A549 (cell line): ENCODE measurements at regions not wholly inside any gene's neighbourhood (a gene's known extent, or its start where the extent isn't known, plus 50 kb on each side); places are given as distances from the start of the nearest gene placed in this dataset.

ENCODE experiments used
- ATAC-seq, 2 experiments: fragments of 200-7000 bp in 1 of 2; fragments of >200 bp in 1 of 2; cut with Nextera tagmentation in 1 of 2; cut with Tn5 transposase in 1 of 2; 3 replicates each; pipeline versions ENCODE4 v1.8.0 to v1.9.1; 2018 to 2020; ENCODE audit warnings: mild to moderate bottlenecking in 1 of 2, moderate library complexity in 1 of 2
- CTCF ChIA-PET: fragments of 300-600 bp; sonication (Branson Sonifier 250); formaldehyde crosslinking; extraction: SDS; loops from one replicate; lab custom pipeline; 2021; ENCODE audit warnings: antibody characterized with exemption, inconsistent platforms; lab: Yijun Ruan, JAX
- POLR2A ChIA-PET: fragments of 350-600 bp; formaldehyde crosslinking; extraction: SDS; loops from one replicate; lab custom pipeline; 2021; ENCODE audit warnings: antibody characterized with exemption, inconsistent platforms; lab: Yijun Ruan, JAX
- DNase-seq, 2 experiments: peaks; one replicate each; pipeline versions ENCODE4 v3.0.0 to v3.0.0-alpha.2; 2011 to 2016; ENCODE audit warnings: low read depth in 1 of 2, low spot score in 1 of 2
- FAIRE-seq: peaks from 2 replicates; lab custom pipeline; 2011; peaks lifted over from hg19 to GRCh38; lab: Jason Lieb, UNC
- H3K27ac ChIP-seq, 2 experiments: fragments of >200 bp; sonication (Bioruptor Twin); formaldehyde crosslinking; 3 replicates each; pipeline ENCODE4 v1.5.1; 2016 to 2017
- H3K4me1 ChIP-seq: fragments of >200 bp; sonication (Bioruptor Twin); formaldehyde crosslinking; 3 replicates; pipeline ENCODE4 v1.6.1; 2016
- H3K4me2 ChIP-seq: fragments of >200 bp; sonication (Bioruptor Twin); formaldehyde crosslinking; 3 replicates; pipeline ENCODE4 v1.6.1; 2016
- H3K4me3 ChIP-seq: fragments of >200 bp; sonication (Bioruptor Twin); formaldehyde crosslinking; 3 replicates; pipeline ENCODE4 v1.5.1; 2016
- H3K9me3 ChIP-seq: fragments of >200 bp; sonication (Bioruptor Twin); formaldehyde crosslinking; 3 replicates; pipeline ENCODE4 v1.6.1; 2016
- BHLHE40 ChIP-seq: IDR thresholded peaks from 2 replicates; pipeline ENCODE4 v1.6.1; 2012; ENCODE audit warnings: low read depth, low read length, inconsistent platforms
- CBX2 ChIP-seq: fragments of 200-600 bp; sonication (generic); IDR thresholded peaks from 2 replicates; pipeline ENCODE4 v1.6.1; 2016; ENCODE audit warnings: low read depth, mild to moderate bottlenecking, borderline replicate concordance
- CEBPB ChIP-seq, 2 experiments: fragments of >200 bp in 1 of 2; sonication (Bioruptor Twin) in 1 of 2; formaldehyde crosslinking in 1 of 2; IDR thresholded peaks; 2 replicates each; pipeline ENCODE4 v1.6.1; 2012 to 2016
- CHD4 ChIP-seq: fragments of 200-600 bp; sonication (generic); IDR thresholded peaks from 2 replicates; pipeline ENCODE4 v1.6.1; 2016; ENCODE audit warnings: antibody characterized with exemption, mild to moderate bottlenecking, borderline replicate concordance
- EHMT2 ChIP-seq: fragments of 200-600 bp; sonication (generic); IDR thresholded peaks from 2 replicates; pipeline ENCODE4 v1.6.1; 2016; ENCODE audit warnings: antibody characterized with exemption, low read depth, mild to moderate bottlenecking, moderate library complexity
- FOSL2 ChIP-seq, 2 experiments: fragments of 450-650 bp in 1 of 2; fragments of >200 bp in 1 of 2; sonication (Bioruptor Twin) in 1 of 2; formaldehyde crosslinking; IDR thresholded peaks; 2 replicates each; pipeline versions ENCODE4 v1.5.0 to v1.6.1; 2016 to 2020; ENCODE audit warnings: mild to moderate bottlenecking in 1 of 2, moderate library complexity in 1 of 2
- HOXB13 ChIP-seq: fragments of 250-450 bp; sonication (Bioruptor Pico); IDR thresholded peaks from 2 replicates; pipeline ENCODE4 v1.5.0; 2020; ENCODE audit warnings: low read depth, mild to moderate bottlenecking, moderate library complexity
- HOXB5 ChIP-seq: fragments of 250-450 bp; sonication (Bioruptor Pico); IDR thresholded peaks from 2 replicates; pipeline ENCODE4 v1.5.0; 2020; ENCODE audit warnings: mild to moderate bottlenecking, moderate library complexity
- MAFK ChIP-seq: fragments of 450-650 bp; IDR thresholded peaks from 2 replicates; pipeline ENCODE4 v1.6.1; 2014; ENCODE audit not compliant: partially characterized antibody
- MYC ChIP-seq: IDR thresholded peaks from 2 replicates; pipeline ENCODE4 v1.6.1; 2012; ENCODE audit warnings: mild to moderate bottlenecking, inconsistent platforms, low read length, improper control_type of control experiment, borderline replicate concordance
- POLR2A ChIP-seq: IDR thresholded peaks from 2 replicates; pipeline ENCODE4 v1.6.1; 2012; ENCODE audit warnings: mild to moderate bottlenecking, low read length
- POLR2AphosphoS2 ChIP-seq: conservative IDR thresholded peaks from 2 replicates; pipeline ENCODE4 v1.6.1; 2012; ENCODE audit warnings: low read length, improper control_type of control experiment, inconsistent platforms
- RFX5 ChIP-seq: fragments of 450-650 bp; IDR thresholded peaks from 2 replicates; pipeline ENCODE4 v1.7.1; 2014; ENCODE audit warnings: antibody characterized with exemption, mild to moderate bottlenecking, moderate library complexity
- RNF2 ChIP-seq: fragments of 200-600 bp; sonication (generic); IDR thresholded peaks from 2 replicates; pipeline ENCODE4 v1.6.1; 2016; ENCODE audit warnings: low read depth, mild to moderate bottlenecking, antibody characterized with exemption, moderate library complexity, borderline replicate concordance
- SMC3 ChIP-seq: fragments of >200 bp; sonication (Bioruptor Twin); formaldehyde crosslinking; IDR thresholded peaks from 3 replicates; pipeline ENCODE4 v1.6.1; 2018; ENCODE audit warnings: inconsistent platforms
- WGBS: methylation state at CpG from one replicate; pipeline ENCODE4 v1.1.6; 2017; ENCODE audit errors: missing lambda C conversion rate; 5-methylcytosine and 5-hydroxymethylcytosine counted together
- TF ChIP-seq, protein P1 (sequence below): fragments of >200 bp; sonication (Bioruptor Twin); formaldehyde crosslinking; IDR thresholded peaks from 3 replicates; pipeline ENCODE4 v1.6.1; 2016
- TF ChIP-seq, protein P2 (sequence below): fragments of 450-650 bp; IDR thresholded peaks from 2 replicates; pipeline ENCODE4 v1.6.1; 2014; ENCODE audit warnings: antibody characterized with exemption

DNA sequence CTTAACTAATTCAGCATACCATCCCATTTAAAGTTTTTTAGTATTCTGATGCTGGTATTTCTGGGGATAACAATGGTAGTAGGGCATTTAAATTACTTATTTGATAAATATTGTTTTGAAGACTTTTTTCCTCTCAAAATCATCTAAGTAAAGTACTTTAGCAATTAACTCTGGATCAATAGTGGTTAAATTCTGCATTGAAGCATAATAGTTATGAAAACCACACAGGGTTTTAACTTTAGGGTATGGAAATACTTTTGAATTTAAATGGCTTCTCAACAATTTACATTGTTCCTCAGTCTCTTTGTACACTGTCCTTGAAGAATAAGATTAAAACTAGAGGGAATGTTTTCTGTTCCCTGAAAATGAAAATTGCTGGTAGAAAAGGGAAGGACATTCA lies 202.6 kb upstream of the STEAP4 start (continued):
- TF ChIP-seq, protein P1, sequence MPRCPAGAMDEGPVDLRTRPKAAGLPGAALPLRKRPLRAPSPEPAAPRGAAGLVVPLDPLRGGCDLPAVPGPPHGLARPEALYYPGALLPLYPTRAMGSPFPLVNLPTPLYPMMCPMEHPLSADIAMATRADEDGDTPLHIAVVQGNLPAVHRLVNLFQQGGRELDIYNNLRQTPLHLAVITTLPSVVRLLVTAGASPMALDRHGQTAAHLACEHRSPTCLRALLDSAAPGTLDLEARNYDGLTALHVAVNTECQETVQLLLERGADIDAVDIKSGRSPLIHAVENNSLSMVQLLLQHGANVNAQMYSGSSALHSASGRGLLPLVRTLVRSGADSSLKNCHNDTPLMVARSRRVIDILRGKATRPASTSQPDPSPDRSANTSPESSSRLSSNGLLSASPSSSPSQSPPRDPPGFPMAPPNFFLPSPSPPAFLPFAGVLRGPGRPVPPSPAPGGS: no peak
- TF ChIP-seq SMC3: no peak
- TF ChIP-seq, protein P2, sequence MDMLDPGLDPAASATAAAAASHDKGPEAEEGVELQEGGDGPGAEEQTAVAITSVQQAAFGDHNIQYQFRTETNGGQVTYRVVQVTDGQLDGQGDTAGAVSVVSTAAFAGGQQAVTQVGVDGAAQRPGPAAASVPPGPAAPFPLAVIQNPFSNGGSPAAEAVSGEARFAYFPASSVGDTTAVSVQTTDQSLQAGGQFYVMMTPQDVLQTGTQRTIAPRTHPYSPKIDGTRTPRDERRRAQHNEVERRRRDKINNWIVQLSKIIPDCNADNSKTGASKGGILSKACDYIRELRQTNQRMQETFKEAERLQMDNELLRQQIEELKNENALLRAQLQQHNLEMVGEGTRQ: no peak
- no peak for TF ChIP-seq EHMT2
- no peak for TF ChIP-seq RFX5
- TF ChIP-seq MAFK: no peak
- TF ChIP-seq BHLHE40: no peak
- no peak for TF ChIP-seq CEBPB (IDR thresholded peaks at IDR 0.05)
- no peak for TF ChIP-seq CHD4
- no peak for TF ChIP-seq MYC

DNA sequence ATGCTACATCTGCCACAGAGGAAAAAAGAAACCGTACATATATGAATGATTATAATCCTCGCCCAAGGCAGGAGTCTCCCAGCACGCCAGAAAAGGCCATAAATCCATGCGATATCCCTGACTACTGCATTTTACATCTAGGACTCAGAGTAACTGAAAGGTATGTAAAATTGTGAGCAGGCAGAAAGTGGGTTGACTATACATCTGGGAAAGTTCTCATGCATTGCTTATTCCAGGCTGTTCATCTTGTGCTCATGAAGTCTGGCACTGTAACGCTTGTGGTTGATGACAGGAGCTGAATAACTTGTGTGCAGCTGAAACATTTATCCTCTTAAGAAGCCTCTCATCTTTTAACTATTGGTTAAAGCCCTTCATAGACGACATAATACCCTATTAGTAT lies 193.4 kb upstream of the STEAP4 start:
- TF ChIP-seq FOSL2 (IDR thresholded peaks at IDR 0.05) (no peak), FOSL2 (CRISPR knock-in tag; IDR thresholded peaks at IDR 0.05) (no peak), EHMT2 (no peak), POLR2AphosphoS2 (no peak)
- TF ChIP-seq, protein P2: no peak
- Histone ChIP-seq H3K4me1 (no peaks in the 10 kb centered on the region), H3K4me3 (no peak overlapping the region), H3K27ac (no peak overlapping the region), H3K4me2 (no peak overlapping the region), H3K9me3 (no peaks in the 10 kb centered on the region)
- ChIA-PET CTCF (no interaction called here), POLR2A (no interaction called here)
- FAIRE-seq (no peak), DNase-seq (no peak), ATAC-seq (no peak)
- WGBS: 20% methylated on average over 6 of the region's 6 CpGs

DNA sequence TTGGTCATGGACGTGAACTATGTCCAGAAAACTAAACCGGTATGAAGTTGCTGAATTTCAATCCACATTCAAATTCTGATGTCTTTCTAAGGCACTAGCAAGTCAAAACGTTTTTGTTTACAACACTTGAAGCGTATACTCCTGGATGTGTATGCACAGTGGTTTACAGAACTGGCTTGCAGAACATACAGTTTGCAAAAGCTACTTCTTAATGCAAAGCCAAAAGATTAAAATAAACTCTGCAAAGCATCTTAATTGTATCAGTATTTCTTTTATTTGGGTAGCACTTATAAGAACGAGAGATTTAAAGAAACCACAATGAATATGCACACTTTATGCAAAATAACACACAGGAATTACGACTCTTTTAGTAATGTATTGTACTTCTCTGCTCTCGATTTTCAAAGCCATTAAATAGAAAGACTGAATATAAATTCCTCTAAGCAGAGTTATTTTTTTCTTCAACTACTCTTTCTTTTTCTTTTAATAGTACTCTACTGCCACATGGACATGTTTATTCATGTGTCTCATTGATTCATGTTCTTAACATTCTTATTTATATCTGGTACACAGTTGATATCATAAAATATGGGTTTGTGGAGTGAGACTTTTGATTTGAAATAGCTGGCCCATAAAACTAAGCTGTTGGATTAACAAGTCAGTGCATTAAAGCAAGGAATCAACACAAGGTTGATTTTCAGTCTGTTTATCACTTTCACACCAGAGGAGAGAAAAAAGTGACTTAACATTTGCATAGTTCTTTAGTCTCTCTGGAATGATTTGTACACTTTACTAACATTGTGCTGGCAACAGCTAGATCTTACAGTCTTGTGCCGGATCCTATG lies 189.4 kb upstream of the STEAP4 start:
- FAIRE-seq (peak; percentile 43), DNase-seq (no peak), ATAC-seq (no peak)
- ChIA-PET POLR2A (no interaction called here), CTCF (interaction anchor here (1.5 kb wide), 1 partner anchor 151 kb away, joined by 3 read pairs; no protein-coding TSS in a partner anchor)
- no peaks in the 10 kb centered on the region for H3K4me1 ChIP-seq
- H3K4me3 ChIP-seq: no peak overlapping the region
- 7% methylated on average over 8 of the region's 8 CpGs for WGBS
- no peak for TF ChIP-seq RNF2
- TF ChIP-seq HOXB13 (CRISPR knock-in tag): no peak
- no peak for TF ChIP-seq HOXB5 (CRISPR knock-in tag)
- H3K4me2 ChIP-seq: no peak overlapping the region
- H3K27ac ChIP-seq: no peak overlapping the region
- no peaks in the 10 kb centered on the region for H3K9me3 ChIP-seq

DNA sequence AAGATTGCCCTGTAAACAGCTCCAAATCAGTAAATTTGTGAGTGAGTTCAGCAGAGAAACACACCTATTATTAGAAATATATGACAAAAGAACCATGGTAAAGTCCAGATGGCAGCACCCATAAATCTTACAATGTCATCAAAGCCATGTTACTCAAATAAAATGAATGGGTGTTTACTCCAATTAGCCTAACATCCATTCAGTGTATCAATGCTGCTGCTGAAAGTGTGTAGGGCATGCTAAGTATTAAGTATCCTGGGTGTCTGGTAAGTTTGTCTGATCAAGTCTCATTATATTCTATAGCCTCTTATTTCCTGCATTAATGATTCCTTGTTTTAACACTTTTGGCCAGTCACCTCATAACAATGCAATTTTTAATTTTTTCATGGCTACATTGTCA lies 185.5 kb upstream of the STEAP4 start:
- no peak for FAIRE-seq
- H3K4me2 ChIP-seq: no peak overlapping the region
- H3K4me3 ChIP-seq: no peak overlapping the region
- CTCF ChIA-PET: no interaction called here
- ATAC-seq: no peak
- no peak overlapping the region for H3K27ac ChIP-seq
- H3K9me3 ChIP-seq: no peaks in the 10 kb centered on the region
- TF ChIP-seq CBX2 (no peak), RFX5 (no peak), POLR2AphosphoS2 (no peak), POLR2A (no peak), FOSL2 (IDR thresholded peaks at IDR 0.05) (no peak), FOSL2 (CRISPR knock-in tag; IDR thresholded peaks at IDR 0.05) (no peak)
- TF ChIP-seq, all 56 proteins: peak for 0
- DNase-seq: no peak
- H3K4me1 ChIP-seq: no peaks in the 10 kb centered on the region
- POLR2A ChIA-PET: no interaction called here
